ENCODE measurements at regions not wholly inside any gene's neighbourhood (a gene's known extent, or its start where the extent isn't known, plus 50 kb on each side); places are given as distances from the start of the nearest gene placed in this dataset.

DNA sequence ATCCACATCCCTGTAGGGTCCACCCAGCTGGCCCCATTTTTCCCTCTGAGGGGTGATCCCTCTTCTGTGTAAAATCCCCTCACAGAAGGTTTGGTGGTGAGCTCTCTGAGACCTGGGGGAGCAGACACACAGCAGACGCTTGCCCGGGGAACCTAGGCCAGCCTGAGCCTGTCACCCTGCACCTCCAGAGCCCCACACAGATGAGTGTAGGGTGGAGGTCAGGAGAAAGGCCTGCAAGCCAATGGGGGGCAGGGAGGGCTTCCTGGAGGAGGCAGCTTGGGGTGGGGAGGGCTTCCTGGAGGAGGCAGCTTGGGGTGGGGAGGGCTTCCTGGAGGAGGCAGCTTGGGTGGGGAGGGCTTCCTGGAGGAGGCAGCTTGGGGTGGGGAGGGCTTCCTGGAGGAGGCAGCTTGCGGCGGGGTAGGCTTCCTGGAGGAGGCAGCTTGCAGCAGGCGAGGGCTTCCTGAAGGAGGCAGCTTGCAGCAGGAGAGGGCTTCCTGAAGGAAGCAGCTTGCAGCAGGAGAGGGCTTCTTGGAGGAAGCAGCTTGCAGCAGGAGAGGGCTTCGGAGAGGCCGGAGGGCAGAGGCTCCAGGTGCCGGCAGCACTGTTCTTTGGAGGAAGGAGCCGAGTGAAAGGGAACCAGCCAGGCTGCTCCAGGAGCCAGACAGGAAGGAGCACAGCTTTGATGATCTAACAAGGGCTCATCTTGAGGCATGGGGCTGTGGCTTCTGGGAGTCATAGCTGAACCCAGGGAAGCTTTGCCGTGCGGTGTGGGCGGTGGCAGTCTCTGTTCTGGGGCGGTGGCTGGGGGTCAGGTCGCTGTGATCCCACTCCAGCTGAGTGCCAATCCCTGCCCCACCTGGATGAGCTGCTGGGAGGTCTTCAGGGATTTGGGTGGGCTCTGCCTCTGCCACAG lies 83.7 kb upstream of the ZNF469 start:
- no peak for TF ChIP-seq RXRA (IDR thresholded peaks at IDR 0.05; ENCODE audit: insufficient read depth, low read depth, low read length)
- TF ChIP-seq, protein P1, sequence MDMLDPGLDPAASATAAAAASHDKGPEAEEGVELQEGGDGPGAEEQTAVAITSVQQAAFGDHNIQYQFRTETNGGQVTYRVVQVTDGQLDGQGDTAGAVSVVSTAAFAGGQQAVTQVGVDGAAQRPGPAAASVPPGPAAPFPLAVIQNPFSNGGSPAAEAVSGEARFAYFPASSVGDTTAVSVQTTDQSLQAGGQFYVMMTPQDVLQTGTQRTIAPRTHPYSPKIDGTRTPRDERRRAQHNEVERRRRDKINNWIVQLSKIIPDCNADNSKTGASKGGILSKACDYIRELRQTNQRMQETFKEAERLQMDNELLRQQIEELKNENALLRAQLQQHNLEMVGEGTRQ (IDR thresholded peaks at IDR 0.05; ENCODE audit: low read length), result no peak
- no peak for TF ChIP-seq RFX5 (IDR thresholded peaks at IDR 0.05; ENCODE audit: borderline replicate concordance, low read depth, low read length)
- no peak for TF ChIP-seq EZH2 (IDR thresholded peaks at IDR 0.05; ENCODE audit: low read depth, low read length, severe bottlenecking)
- TF ChIP-seq, protein P2, sequence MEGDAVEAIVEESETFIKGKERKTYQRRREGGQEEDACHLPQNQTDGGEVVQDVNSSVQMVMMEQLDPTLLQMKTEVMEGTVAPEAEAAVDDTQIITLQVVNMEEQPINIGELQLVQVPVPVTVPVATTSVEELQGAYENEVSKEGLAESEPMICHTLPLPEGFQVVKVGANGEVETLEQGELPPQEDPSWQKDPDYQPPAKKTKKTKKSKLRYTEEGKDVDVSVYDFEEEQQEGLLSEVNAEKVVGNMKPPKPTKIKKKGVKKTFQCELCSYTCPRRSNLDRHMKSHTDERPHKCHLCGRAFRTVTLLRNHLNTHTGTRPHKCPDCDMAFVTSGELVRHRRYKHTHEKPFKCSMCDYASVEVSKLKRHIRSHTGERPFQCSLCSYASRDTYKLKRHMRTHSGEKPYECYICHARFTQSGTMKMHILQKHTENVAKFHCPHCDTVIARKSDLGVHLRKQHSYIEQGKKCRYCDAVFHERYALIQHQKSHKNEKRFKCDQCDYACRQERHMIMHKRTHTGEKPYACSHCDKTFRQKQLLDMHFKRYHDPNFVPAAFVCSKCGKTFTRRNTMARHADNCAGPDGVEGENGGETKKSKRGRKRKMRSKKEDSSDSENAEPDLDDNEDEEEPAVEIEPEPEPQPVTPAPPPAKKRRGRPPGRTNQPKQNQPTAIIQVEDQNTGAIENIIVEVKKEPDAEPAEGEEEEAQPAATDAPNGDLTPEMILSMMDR (IDR thresholded peaks at IDR 0.05; ENCODE audit: control extremely low read depth in 1 of 3, insufficient read depth in 1 of 3, low read depth in 1 of 3, low read length in 3 of 3), result no peak
- TF ChIP-seq, protein P3, sequence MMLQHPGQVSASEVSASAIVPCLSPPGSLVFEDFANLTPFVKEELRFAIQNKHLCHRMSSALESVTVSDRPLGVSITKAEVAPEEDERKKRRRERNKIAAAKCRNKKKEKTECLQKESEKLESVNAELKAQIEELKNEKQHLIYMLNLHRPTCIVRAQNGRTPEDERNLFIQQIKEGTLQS (IDR thresholded peaks at IDR 0.05; ENCODE audit: insufficient read depth, low read depth, low read length), result no peak
- TF ChIP-seq, protein P4, sequence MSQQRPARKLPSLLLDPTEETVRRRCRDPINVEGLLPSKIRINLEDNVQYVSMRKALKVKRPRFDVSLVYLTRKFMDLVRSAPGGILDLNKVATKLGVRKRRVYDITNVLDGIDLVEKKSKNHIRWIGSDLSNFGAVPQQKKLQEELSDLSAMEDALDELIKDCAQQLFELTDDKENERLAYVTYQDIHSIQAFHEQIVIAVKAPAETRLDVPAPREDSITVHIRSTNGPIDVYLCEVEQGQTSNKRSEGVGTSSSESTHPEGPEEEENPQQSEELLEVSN (IDR thresholded peaks at IDR 0.05), result no peak
- no peak for TF ChIP-seq MAFK (IDR thresholded peaks at IDR 0.05; ENCODE audit: low read depth, low read length)
- no peak for TF ChIP-seq CBX8 (IDR thresholded peaks at IDR 0.05; ENCODE audit: borderline replicate concordance, low read depth, low read length)
- TF ChIP-seq, protein P5, sequence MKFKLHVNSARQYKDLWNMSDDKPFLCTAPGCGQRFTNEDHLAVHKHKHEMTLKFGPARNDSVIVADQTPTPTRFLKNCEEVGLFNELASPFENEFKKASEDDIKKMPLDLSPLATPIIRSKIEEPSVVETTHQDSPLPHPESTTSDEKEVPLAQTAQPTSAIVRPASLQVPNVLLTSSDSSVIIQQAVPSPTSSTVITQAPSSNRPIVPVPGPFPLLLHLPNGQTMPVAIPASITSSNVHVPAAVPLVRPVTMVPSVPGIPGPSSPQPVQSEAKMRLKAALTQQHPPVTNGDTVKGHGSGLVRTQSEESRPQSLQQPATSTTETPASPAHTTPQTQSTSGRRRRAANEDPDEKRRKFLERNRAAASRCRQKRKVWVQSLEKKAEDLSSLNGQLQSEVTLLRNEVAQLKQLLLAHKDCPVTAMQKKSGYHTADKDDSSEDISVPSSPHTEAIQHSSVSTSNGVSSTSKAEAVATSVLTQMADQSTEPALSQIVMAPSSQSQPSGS (IDR thresholded peaks at IDR 0.05; ENCODE audit: low read length), result no peak
- TF ChIP-seq POLR2A (IDR thresholded peaks at IDR 0.05; ENCODE audit: control extremely low read depth in 1 of 2, low read depth in 2 of 2, low read length in 2 of 2), result no peak

Measured in H1 (cell line).